Lung microvascular endothelial cell (primary cell): ENCODE measurements at regions not wholly inside any gene's neighbourhood (a gene's known extent, or its start where the extent isn't known, plus 50 kb on each side); places are given as distances from the start of the nearest gene placed in this dataset.
"Not testable (repeated sequence)": the region's sequence is repeated elsewhere in the genome, so short reads cannot be mapped to it uniquely, and the experiment has no call there.

ENCODE experiments used
- DNase-seq, 2 donors: peaks; one replicate each; pipeline versions ENCODE4 v3.0.0 to v3.0.0-alpha.2; 2010; ENCODE audit warnings: low read depth in 2 of 2

DNA sequence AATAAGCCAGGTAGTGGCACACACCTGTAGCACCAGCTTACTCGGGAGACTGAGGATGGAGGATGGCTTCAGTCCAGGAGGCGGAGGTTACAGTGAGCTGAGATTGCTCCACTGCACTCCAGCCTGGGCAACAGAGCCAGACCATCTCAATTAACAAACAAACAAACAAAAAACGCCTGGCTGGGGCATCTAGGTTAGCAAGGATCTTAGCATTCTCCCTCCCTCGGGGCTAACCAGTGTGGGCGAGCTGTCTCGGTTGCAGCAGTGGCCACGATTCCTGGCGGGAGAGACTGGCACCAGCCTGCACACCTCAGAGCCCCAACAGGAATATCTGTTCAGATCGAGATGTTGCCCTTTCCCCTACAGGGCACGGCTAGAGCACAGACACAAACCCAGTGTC is 91.3 kb upstream of the KCTD7 start:
- no peak for DNase-seq

DNA sequence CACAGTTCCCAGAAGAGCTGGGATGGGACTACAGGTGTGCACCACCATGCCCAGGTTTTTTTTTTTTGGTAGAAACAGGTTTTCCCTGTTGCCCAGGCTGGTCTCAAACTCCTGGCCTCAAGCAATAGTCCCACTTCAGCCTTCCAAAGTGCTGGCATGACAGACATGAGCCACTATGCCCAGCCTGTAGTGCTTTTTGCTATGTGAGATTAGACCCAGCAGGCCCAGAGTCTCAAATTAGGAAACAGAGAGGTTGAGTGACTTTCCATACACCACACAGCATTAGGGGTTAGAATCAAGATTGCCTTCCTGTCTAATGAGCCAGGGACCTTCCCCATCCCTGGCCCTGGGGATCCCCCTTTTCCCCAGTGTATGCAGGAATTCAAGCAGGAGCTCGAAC is 90.8 kb upstream of the KCTD7 start:
- DNase-seq, result no peak

DNA sequence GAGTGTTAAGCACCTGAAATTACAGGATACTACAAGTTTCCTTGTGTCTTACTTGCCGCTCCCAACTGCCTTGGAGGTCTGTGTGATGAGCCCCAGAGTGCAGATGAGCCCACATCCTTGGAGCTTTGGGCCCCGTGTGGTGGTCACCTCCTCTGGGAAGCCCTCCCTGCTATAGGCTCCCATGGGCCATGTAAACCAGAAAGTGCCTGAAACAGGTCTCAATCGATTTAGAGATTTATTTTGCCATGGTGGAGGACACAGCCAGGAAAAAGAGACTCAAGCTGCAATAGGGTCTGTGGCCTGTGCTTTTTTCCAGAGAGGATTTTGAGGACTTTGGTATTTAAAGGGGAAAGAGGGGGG is 89.4 kb upstream of the KCTD7 start:
- no peak for DNase-seq

- no peak for DNase-seq
Observed at GRCh38 chr7:66539902-66540375, 88.7 kb upstream of the KCTD7 start.

DNA sequence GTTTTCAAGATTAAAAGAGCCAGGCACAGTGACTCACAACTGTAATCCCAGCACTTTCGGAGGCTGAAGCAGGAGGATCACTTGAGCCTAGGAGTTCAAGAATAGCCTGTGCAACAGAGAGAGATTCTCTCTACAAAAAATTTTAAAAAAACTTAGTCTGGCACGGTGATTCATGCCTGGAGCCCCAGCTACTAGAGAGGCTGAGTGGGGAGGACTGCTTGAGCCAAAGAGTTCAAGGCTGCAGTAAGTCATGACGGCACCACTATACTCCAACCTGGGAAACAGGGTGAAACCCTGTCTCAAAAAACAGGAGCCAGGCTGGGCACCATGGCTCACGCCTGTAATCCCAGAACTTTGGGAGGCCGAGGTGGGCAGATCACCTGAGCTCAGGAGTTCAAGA is 86.6 kb upstream of the KCTD7 start:
- no peak for DNase-seq

DNA sequence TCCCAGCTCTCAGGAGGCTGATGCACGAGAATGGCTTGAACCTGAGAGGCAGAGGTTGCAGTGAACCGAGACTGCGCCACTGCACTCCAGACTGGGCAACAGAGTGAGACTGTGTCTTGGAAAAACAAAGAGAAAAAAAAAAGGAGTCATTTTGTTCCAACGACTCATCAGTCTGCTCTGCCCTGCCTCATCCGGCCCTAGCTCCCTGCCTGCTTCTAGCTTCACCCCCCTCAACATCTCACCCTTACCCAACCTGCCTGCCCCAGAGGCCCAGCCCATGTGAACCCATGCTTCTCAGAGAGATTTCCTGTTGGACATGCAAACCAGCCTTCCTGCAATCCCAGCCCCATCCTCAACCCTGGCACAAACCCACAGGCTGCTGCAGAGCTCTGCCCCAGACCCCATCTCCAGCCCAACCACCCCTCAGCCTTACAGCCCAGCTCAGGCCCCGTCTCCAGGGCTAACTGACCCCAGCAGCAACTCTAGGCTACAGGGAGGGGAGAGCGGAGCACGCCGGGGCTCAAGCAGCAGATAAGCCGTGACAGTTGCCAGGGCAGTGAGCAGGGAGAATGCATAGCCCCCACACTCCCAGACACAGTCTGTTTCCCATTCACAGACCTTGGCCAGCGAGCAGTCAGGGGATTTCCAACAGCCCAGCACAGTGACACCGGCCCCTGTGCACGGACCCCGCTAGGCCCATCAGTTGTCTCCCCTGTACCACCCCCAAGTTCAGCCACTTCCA is 86.0 kb upstream of the KCTD7 start:
- no peak for DNase-seq

- DNase-seq, result no peak
Observed at GRCh38 chr7:66549466-66549865, 79.2 kb upstream of the KCTD7 start.

- no peak for DNase-seq
Observed at GRCh38 chr7:66553001-66553400, 75.7 kb upstream of the KCTD7 start.

GRCh38 chr7:66553675-66554074 is 75.0 kb upstream of the KCTD7 start:
- DNase-seq, result not testable (repeated sequence)

DNA sequence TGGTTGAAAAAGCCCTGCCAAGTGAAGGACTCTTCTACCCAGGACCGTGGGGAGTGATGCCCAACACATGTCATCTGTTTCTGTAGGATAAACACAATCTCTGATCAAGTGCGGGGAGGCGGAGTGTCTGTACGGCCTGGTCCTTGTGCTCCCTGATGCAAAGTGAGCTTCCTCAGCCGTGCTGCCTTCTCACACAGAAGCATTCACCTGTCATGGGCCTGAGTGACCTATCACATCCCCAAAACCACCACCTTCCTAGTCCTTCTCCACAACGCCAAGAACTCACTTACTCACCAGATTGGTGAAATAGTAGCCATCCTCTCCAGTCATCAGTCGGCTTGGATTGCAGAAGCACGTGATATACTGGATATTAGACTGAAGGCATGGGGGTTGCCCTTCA is 74.4 kb upstream of the KCTD7 start:
- DNase-seq, result not testable (repeated sequence)

DNA sequence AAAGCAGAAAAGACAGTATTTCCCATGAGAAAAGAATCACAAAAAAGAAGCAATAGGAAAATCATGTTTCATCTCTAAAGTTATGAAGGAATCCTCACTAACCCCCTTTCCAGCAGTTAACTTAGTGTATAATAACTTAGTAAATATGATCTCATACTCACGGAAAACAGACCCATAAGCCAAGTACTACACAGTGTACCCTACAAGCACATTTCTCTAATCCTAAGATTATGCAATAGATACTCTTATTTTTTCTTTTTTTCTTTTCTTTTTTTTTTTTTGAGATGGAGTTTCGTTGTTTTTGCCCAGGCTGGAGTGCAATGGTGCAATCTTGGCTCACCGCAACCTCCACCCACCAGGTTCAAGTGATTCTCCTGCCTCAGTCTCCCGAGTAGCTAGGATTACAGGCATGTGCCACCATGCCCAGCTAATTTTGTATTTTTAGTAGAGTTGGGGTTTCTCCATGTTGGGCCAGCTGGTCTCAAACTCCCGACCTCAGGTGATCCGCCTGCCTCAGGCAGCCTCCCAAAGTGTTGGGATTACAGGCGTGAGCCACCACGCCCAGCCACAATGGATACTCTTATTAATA is 73.7 kb upstream of the KCTD7 start:
- DNase-seq, result not testable (repeated sequence)

DNA sequence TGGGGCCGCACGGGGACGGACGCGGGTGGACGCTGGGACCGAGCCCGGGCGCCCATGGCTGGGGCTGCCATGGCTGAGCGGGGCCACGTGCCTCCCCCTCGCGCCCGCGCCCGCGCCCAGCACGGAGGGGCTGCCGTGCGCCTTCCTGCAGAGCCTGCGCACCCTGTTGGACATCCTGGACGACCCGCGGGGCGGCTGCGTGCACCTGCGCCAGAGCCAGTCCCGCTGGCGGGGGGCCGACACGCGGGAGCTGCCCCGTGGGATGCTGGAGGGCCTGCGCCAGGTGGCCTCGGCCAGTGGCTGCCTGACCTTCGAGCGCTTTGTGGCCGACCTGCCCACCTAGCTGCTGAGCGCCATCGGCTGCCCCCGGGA is 72.5 kb upstream of the KCTD7 start:
- DNase-seq, result no peak

DNA sequence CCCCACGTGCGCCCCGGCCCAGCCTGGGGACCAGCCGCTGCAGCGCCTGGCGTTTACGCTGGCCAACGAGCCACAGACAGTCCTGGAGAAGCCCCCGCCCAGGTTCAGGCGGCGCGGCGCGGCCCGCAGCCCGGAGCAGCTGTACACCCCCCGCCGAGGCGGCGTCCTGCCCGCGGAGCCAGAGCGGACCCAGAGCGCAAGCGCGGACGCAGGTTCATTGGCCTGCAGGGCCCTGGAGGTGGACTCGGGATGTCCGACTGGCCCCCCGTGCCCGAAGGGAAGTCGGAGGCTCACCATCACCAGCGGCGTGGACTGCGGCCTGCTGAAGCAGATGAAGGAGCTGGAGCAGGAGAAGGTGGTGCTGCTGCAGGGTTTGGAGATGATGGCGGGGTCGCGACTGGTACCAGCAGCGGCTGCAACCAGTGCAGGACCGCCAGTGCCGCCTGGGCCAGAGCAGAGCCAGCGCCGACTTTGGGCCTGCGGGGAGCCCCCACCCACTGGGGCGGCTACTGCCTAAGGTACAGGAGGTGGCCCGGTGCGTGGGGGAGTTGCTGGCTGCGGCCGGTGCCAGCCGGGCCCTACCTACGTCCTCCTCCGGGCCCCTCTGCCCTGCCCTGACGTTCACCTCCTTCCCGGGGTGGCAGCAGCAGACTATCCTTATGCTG is 72.0 kb upstream of the KCTD7 start:
- DNase-seq, result no peak

- DNase-seq, result peak; percentile 49 to 68
Observed at GRCh38 chr7:66557214-66558200, 71.2 kb upstream of the KCTD7 start.

DNA sequence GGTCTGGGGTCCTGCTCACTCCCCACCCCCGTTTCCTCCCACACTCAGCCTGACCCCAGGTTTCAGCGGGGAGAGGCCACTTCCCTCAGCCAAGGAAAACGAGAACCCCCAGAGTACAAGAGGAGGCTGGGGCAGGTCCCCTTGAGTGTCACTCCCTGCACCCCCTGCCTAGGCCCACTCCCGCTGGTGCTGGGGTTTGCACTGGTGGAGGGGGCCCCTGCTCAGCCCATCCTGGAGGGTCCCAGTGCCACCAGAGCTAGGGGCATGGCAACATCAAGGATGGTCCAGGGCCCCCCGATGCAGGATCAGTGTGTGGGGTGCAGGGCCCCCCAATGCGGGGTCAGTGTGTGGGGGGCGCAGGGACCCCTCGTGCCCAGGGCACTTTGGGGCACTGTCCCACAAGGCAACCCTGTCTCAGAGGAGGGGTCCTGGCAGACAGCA is 70.5 kb upstream of the KCTD7 start:
- no peak for DNase-seq

- no peak for DNase-seq
Observed at GRCh38 chr7:66558660-66559465, 69.8 kb upstream of the KCTD7 start.

DNA sequence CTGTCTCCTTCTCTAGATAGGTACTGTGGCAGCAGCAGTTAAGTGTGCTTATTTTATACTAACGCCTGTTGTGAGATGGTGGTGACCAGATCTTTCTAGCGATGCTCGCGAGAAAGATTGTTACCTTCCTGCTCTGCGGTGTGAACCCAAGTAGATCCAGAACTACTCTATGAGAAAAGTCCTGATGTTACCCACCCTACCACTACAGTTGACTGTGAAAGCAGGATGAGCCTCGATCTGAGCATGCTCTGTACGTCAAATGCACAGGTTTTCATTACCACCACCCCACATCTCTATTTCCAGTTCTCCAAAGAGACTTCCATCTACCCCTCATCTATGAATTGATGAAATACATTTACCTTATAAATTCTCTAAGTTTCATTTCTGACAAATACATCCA is 64.6 kb upstream of the KCTD7 start:
- no peak for DNase-seq

DNA sequence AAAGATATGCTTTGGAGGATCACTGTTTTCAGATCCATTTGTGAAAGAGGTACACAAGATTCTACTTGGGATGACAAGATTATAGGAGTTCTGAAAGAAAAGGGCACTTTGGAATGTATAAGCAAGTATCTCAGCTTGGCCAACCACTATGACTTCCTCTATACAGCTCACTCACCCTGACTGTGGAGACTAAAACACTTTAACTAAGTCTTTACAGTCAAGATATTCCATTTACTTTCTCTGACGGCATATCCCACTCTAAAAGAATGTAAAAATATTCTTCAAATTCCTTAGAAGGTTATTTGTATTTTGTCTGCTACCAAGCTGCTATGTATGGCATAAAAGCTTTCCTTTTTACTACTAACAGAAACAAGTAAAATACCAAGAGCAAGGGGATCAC is 58.5 kb upstream of the KCTD7 start:
- not testable (repeated sequence) for DNase-seq

GRCh38 chr7:66571568-66571967 is 57.1 kb upstream of the KCTD7 start:
- no peak for DNase-seq

DNA sequence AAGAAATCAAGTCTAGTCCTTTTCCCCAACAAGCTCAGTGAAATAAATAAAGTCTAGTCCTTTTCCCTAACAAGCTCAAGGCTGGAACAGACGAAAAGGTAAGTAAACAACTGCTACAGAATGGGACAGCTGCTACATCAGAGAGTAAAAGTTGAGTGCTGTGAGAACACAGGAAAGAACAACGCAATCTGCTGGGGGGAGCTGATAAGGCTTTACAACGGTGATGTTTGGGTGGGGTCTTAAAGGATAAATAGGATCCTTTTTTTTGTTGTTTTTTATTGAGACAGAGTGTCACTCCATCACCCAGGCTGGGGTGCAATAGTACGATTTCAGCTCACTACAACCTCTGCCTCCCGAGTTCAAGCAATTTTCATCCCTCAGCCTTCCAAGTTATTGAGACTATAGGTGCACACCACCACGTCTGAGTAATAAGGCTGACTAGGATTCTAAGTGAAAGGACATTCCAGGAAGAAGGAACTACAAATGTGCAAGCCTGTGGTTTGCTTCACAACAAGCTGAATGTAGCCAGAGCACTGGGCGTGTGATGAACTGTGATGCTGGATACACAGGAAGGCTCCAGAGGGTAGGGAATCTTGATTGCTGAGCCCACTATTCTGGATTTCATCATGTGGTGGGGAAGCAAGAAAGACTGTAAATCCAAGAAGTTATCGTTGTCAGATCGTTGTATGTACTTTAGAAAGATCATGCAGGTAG is 54.7 kb upstream of the KCTD7 start:
- not testable (repeated sequence) for DNase-seq
